ENCODE measurements at regions not wholly inside any gene's neighbourhood (a gene's known extent, or its start where the extent isn't known, plus 50 kb on each side); places are given as distances from the start of the nearest gene placed in this dataset.

DNA sequence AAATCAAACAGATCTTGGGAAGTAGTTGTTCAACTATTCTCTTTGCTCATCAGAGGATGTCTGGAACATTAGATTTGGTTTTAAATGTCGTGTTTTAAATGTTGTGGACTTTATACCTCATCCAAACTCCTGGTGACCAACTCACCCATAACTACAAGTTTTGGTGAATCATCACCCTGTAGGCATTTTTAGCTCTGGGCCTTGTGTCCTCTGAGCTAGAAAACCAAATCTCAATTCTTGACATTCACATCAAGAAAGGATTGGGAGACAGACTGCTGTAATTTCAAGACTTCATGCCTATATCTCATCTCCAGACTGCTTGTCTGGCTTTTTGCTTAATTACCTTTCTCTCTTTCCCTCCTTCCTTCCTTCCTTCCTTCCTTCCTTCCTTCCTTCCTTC, 228.5 kb upstream of the ROBO2 start:
- H3K27ac ChIP-seq: no peak overlapping the region
- no peak for DNase-seq
- intact Hi-C loops (cut with DNase I; ENCODE audit: low total_unique reads): no loop called here
- WGBS, 5 donors: 66 to 94% (median 76%) methylated on average over 1 of the region's 1 CpG
- H3K27me3 ChIP-seq: no peaks in the 10 kb centered on the region
- H3K4me1 ChIP-seq: no peaks in the 10 kb centered on the region
- H3K36me3 ChIP-seq: no peaks in the 10 kb centered on the region
- H3K9me3 ChIP-seq: no peaks in the 10 kb centered on the region
- no peak overlapping the region for H3K4me3 ChIP-seq
- TF ChIP-seq EP300 (IDR thresholded peaks at IDR 0.05) (no peak), POLR2AphosphoS5 (IDR thresholded peaks at IDR 0.05) (no peak), POLR2A (IDR thresholded peaks at IDR 0.05) (no peak)
- TF ChIP-seq, protein P1, sequence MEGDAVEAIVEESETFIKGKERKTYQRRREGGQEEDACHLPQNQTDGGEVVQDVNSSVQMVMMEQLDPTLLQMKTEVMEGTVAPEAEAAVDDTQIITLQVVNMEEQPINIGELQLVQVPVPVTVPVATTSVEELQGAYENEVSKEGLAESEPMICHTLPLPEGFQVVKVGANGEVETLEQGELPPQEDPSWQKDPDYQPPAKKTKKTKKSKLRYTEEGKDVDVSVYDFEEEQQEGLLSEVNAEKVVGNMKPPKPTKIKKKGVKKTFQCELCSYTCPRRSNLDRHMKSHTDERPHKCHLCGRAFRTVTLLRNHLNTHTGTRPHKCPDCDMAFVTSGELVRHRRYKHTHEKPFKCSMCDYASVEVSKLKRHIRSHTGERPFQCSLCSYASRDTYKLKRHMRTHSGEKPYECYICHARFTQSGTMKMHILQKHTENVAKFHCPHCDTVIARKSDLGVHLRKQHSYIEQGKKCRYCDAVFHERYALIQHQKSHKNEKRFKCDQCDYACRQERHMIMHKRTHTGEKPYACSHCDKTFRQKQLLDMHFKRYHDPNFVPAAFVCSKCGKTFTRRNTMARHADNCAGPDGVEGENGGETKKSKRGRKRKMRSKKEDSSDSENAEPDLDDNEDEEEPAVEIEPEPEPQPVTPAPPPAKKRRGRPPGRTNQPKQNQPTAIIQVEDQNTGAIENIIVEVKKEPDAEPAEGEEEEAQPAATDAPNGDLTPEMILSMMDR (IDR thresholded peaks at IDR 0.05): no peak

DNA sequence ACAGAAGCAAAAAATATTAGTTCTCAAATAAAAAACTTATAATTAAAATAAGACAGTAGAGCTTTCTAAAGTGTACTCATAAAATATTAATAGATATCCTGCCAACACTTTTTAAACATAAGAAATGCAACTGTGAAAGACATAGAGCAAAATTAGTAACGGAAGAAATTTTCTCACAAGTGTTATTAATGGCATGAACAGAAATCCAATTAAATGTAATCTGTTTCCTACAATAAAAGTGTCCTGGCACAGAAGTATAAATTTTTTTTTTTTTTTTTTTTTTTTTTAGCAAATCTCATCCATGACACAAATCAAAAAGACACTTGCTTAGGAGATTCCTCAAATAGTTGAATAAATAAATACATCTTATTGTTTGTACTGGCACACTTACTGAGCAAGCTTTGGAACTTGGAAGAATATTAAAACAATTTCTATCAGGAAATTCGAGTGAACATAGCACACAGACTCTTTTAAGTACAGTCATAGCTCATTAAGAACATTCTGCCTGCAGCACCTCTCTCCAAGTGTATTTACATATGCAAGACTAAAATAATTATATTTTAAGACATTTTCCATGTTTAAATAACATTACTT, 227.2 kb upstream of the ROBO2 start:
- Histone ChIP-seq H3K4me3 (no peak overlapping the region), H3K4me1 (no peaks in the 10 kb centered on the region), H3K27me3 (no peaks in the 10 kb centered on the region), H3K9me3 (no peaks in the 10 kb centered on the region), H3K27ac (no peak overlapping the region), H3K36me3 (no peaks in the 10 kb centered on the region)
- DNase-seq: no peak
- 36 to 49% (median 39%) methylated on average over 2 of the region's 2 CpGs for WGBS, 5 donors
- intact Hi-C loops (cut with DNase I; ENCODE audit: low total_unique reads): no loop called here
- TF ChIP-seq EP300 (IDR thresholded peaks at IDR 0.05) (no peak), POLR2A (IDR thresholded peaks at IDR 0.05) (no peak), POLR2AphosphoS5 (IDR thresholded peaks at IDR 0.05) (no peak)
- TF ChIP-seq, protein P1 (IDR thresholded peaks at IDR 0.05): no peak

DNA sequence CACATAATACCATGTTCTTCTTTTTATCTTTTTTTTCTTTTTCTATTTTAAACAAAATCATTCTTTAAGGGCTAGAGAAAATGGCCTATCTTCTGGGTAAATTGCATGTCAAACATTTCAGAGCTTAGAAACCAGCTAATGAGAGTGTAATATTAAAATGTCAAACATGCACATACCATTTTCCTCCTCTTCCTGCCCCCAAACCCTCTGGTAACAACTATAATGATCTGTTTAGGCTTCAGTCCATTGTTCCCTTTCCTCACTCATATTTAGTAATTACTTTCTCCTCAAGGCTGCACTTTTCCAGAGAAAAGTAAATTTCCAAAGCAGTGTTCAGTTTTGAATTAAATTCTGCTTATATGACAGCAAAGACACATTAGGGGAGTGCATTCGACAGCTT, 224.3 kb upstream of the ROBO2 start:
- Histone ChIP-seq H3K27ac (no peak overlapping the region), H3K4me3 (no peak overlapping the region), H3K27me3 (no peaks in the 10 kb centered on the region), H3K36me3 (no peaks in the 10 kb centered on the region), H3K9me3 (no peaks in the 10 kb centered on the region), H3K4me1 (no peaks in the 10 kb centered on the region)
- intact Hi-C loops (cut with DNase I; ENCODE audit: low total_unique reads): no loop called here
- 48 to 83% (median 67%) methylated on average over 1 of the region's 1 CpG for WGBS, 5 donors
- no peak for DNase-seq
- no peak for TF ChIP-seq POLR2A (IDR thresholded peaks at IDR 0.05)
- no peak for TF ChIP-seq EP300 (IDR thresholded peaks at IDR 0.05)
- TF ChIP-seq, protein P1 (IDR thresholded peaks at IDR 0.05): no peak
- TF ChIP-seq POLR2AphosphoS5 (IDR thresholded peaks at IDR 0.05): no peak

DNA sequence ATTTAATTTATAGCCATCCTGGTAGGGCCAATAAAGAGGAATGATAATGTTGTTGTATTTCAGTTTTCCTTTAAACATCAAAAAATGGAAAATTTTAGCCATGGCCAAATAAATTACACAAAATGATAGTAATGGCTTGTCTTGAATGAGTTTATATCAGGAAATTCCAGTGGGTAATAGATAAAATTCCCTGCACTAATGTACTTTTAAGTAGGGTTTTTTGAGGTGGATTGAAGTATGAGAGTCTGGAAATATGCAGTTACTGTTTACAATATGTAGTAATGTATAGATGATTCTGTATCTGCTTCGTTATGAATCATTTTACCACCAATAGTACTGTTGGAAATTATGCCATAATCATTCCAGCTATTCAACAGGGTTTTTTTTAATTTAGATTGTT, 219.4 kb upstream of the ROBO2 start:
- H3K4me1 ChIP-seq: no peaks in the 10 kb centered on the region

More for the DNA sequence above, 219.4 kb upstream of the ROBO2 start:
- TF ChIP-seq, protein P1 (IDR thresholded peaks at IDR 0.05): no peak
- TF ChIP-seq POLR2A (IDR thresholded peaks at IDR 0.05): no peak
- TF ChIP-seq EP300 (IDR thresholded peaks at IDR 0.05): no peak
- no peak for TF ChIP-seq POLR2AphosphoS5 (IDR thresholded peaks at IDR 0.05)
- Histone ChIP-seq H3K4me3 (no peak overlapping the region), H3K27me3 (no peaks in the 10 kb centered on the region), H3K27ac (no peak overlapping the region), H3K9me3 (no peaks in the 10 kb centered on the region), H3K36me3 (no peaks in the 10 kb centered on the region)
- WGBS, 5 donors: 50 to 80% (median 64%) methylated on average over 1 of the region's 1 CpG
- intact Hi-C loops (cut with DNase I; ENCODE audit: low total_unique reads): no loop called here
- no peak for DNase-seq

Data from stomach (tissue), 8 donors.